H9 (cell line): ENCODE measurements at regions not wholly inside any gene's neighbourhood (a gene's known extent, or its start where the extent isn't known, plus 50 kb on each side); places are given as distances from the start of the nearest gene placed in this dataset.
A peak's percentile ranks its signal among the peaks of the same experiment; 100 is the strongest.

Experiments
- DNase-seq: peaks from one replicate; pipeline ENCODE4 v3.0.0-alpha.2; 2017
- H2AFZ ChIP-seq: one replicate; pipeline ENCODE4 v1.6.1; 2013; ENCODE audit warnings: mild to moderate bottlenecking, low read length, control low read depth, moderate library complexity
- H2AK5ac ChIP-seq: 2 replicates; pipeline ENCODE4 v1.6.1; 2013; ENCODE audit warnings: low read length, control low read depth, mixed read lengths; ENCODE audit not compliant: insufficient read length
- H2BK120ac ChIP-seq: one replicate; pipeline ENCODE4 v1.6.1; 2013; ENCODE audit warnings: low read depth, mild to moderate bottlenecking, low read length, control low read depth, inconsistent platforms; ENCODE audit not compliant: poor library complexity, severe bottlenecking
- H2BK12ac ChIP-seq: 2 replicates; pipeline ENCODE4 v1.6.1; 2013; ENCODE audit warnings: low read length, control low read depth, mixed read lengths, low read depth; ENCODE audit not compliant: insufficient read length
- H2BK15ac ChIP-seq: 2 replicates; pipeline ENCODE4 v1.6.1; 2013; ENCODE audit warnings: low read depth, low read length, control low read depth
- H2BK20ac ChIP-seq: one replicate; pipeline ENCODE4 v1.6.1; 2013; ENCODE audit warnings: low read depth, mild to moderate bottlenecking, low read length, control low read depth, inconsistent platforms; ENCODE audit not compliant: poor library complexity, severe bottlenecking
- H2BK5ac ChIP-seq: 2 replicates; pipeline ENCODE4 v1.6.1; 2013; ENCODE audit warnings: low read length, control low read depth, mixed read lengths; ENCODE audit not compliant: insufficient read length
- H3K14ac ChIP-seq: 2 replicates; pipeline ENCODE4 v1.6.1; 2013; ENCODE audit warnings: low read length, control low read depth; ENCODE audit not compliant: insufficient read depth
- H3K18ac ChIP-seq: 2 replicates; pipeline ENCODE4 v1.6.1; 2013; ENCODE audit warnings: low read depth, mild to moderate bottlenecking, mixed read lengths, low read length, control low read depth; ENCODE audit not compliant: insufficient read length
- H3K23ac ChIP-seq: 2 replicates; pipeline ENCODE4 v1.6.1; 2013; ENCODE audit warnings: low read length, control low read depth, mixed read lengths, low read depth; ENCODE audit not compliant: insufficient read length
- H3K23me2 ChIP-seq: 2 replicates; pipeline ENCODE4 v1.6.1; 2013; ENCODE audit warnings: low read depth, mild to moderate bottlenecking, mixed read lengths, low read length, control low read depth; ENCODE audit not compliant: insufficient read length, poor library complexity, severe bottlenecking
- H3K27ac ChIP-seq: 2 replicates; pipeline ENCODE4 v1.5.1; 2013; ENCODE audit warnings: low read length, control low read depth, mixed read lengths, low read depth; ENCODE audit not compliant: insufficient read length
- H3K27me3 ChIP-seq: 2 replicates; pipeline ENCODE4 v1.6.1; 2013; ENCODE audit warnings: low read length, control low read depth, inconsistent platforms; ENCODE audit not compliant: insufficient read depth
- H3K4ac ChIP-seq: 2 replicates; pipeline ENCODE4 v1.6.1; 2013; ENCODE audit warnings: low read depth, mild to moderate bottlenecking, control low read depth, inconsistent platforms, low read length, moderate library complexity
- H3K4me1 ChIP-seq: 2 replicates; pipeline ENCODE4 v1.6.1; 2013; ENCODE audit warnings: low read length, control low read depth, inconsistent platforms; ENCODE audit not compliant: insufficient read depth
- H3K4me2 ChIP-seq: 2 replicates; pipeline ENCODE4 v1.6.1; 2013; ENCODE audit warnings: low read length, control low read depth, mixed read lengths; ENCODE audit not compliant: insufficient read length, insufficient read depth
- H3K56ac ChIP-seq: 2 replicates; pipeline ENCODE4 v1.6.1; 2013; ENCODE audit warnings: low read depth, mild to moderate bottlenecking, mixed read lengths, low read length, control low read depth; ENCODE audit not compliant: insufficient read length
- H3K79me1 ChIP-seq: 2 replicates; pipeline ENCODE4 v1.6.1; 2013; ENCODE audit warnings: low read depth, mild to moderate bottlenecking, moderate library complexity, low read length, control low read depth, inconsistent platforms; ENCODE audit not compliant: insufficient read depth, poor library complexity, severe bottlenecking
- H3K79me2 ChIP-seq: 2 replicates; pipeline ENCODE4 v1.6.1; 2013; ENCODE audit warnings: low read length, control low read depth, inconsistent platforms; ENCODE audit not compliant: insufficient read depth
- H3K9ac ChIP-seq: 2 replicates; pipeline ENCODE4 v1.6.1; 2013; ENCODE audit warnings: low read length, control low read depth, mixed read lengths; ENCODE audit not compliant: insufficient read length; ENCODE audit errors: extremely low read depth
- H3K9me3 ChIP-seq: one replicate; pipeline ENCODE4 v1.6.1; 2013; ENCODE audit warnings: low read depth, low read length, inconsistent platforms; ENCODE audit not compliant: control insufficient read depth
- H3T11ph ChIP-seq: one replicate; pipeline ENCODE4 v1.6.1; 2013; ENCODE audit warnings: mild to moderate bottlenecking, low read length, control low read depth, inconsistent platforms
- H4K20me1 ChIP-seq: one replicate; pipeline ENCODE4 v1.6.1; 2013; ENCODE audit not compliant: control insufficient read depth, insufficient read length, insufficient read depth
- H4K5ac ChIP-seq: 2 replicates; pipeline ENCODE4 v1.6.1; 2013; ENCODE audit warnings: low read depth, mild to moderate bottlenecking, mixed read lengths, low read length, control low read depth; ENCODE audit not compliant: insufficient read length
- H4K8ac ChIP-seq: replicated peaks from 2 replicates; pipeline ENCODE4 v1.6.1; 2013; ENCODE audit warnings: low read length, control low read depth, mixed read lengths, low read depth; ENCODE audit not compliant: insufficient read length
- H4K91ac ChIP-seq: 2 replicates; pipeline ENCODE4 v1.6.1; 2013; ENCODE audit warnings: low read depth, mild to moderate bottlenecking, moderate library complexity, mixed read lengths, low read length, control low read depth; ENCODE audit not compliant: insufficient read length
- H3K27ac Mint-ChIP-seq, 3 experiments: 2 replicates in 2 of 3; 3 replicates in 1 of 3; pipeline ENCODE4 v1.8.0; 2020 to 2021; ENCODE audit warnings: mixed read lengths in 3 of 3, mild to moderate bottlenecking in 1 of 3, moderate library complexity in 1 of 3
- H3K27me3 Mint-ChIP-seq: 2 replicates; pipeline ENCODE4 v1.8.0; 2021; ENCODE audit warnings: low read depth, mild to moderate bottlenecking, moderate library complexity, mixed read lengths
- H3K36me3 Mint-ChIP-seq, 3 experiments: 2 replicates in 2 of 3; 3 replicates in 1 of 3; pipeline ENCODE4 v1.8.0; 2020 to 2021; ENCODE audit warnings: low read depth in 3 of 3, mixed read lengths in 3 of 3; ENCODE audit not compliant: insufficient read depth in 1 of 3
- H3K4me1 Mint-ChIP-seq, 2 experiments: 2 replicates each; pipeline ENCODE4 v1.8.0; 2020; ENCODE audit warnings: mixed read lengths in 2 of 2
- H3K4me3 Mint-ChIP-seq, 2 experiments: 2 replicates in 1 of 2; 3 replicates in 1 of 2; pipeline ENCODE4 v1.8.0; 2020 to 2021; ENCODE audit warnings: mild to moderate bottlenecking in 2 of 2, mixed read lengths in 2 of 2, moderate library complexity in 1 of 2
- H3K9me3 Mint-ChIP-seq, 2 experiments: 2 replicates in 1 of 2; 3 replicates in 1 of 2; pipeline ENCODE4 v1.8.0; 2020; ENCODE audit warnings: mild to moderate bottlenecking in 2 of 2, mixed read lengths in 2 of 2, moderate library complexity in 1 of 2
- CTCF ChIP-seq: fragments of 200-600 bp; sonication (generic); conservative IDR thresholded peaks from 3 replicates; pipeline ENCODE4 v1.8.0; 2021; ENCODE audit warnings: antibody characterized with exemption, mild to moderate bottlenecking
- whole genome bisulfite sequencing: extraction: QIAGEN DNeasy Blood & Tissue Kit; methylation state at CpG from one replicate; pipeline ENCODE4 v1.1.7; 2013; ENCODE audit warnings: missing lambda C conversion rate, low lambda C conversion rate, mixed read lengths; ENCODE audit not compliant: insufficient read length; ENCODE audit errors: extremely low coverage; 5-methylcytosine and 5-hydroxymethylcytosine counted together

- no peak overlapping the region for H3K27ac ChIP-seq
- no peak overlapping the region for H2BK5ac ChIP-seq
- no peak overlapping the region for H3K18ac ChIP-seq
- H4K20me1 ChIP-seq = no peaks in the 10 kb centered on the region
- H4K91ac ChIP-seq = no peak overlapping the region
- H3K4me2 ChIP-seq = no peak overlapping the region
- Mint-ChIP-seq H3K27me3 (no peaks in the 10 kb centered on the region), H3K4me1 (peaks cover 36 to 40% of the 10 kb centered on the region in 2 experiments), H3K9me3 (no peaks in the 10 kb centered on the region), H3K36me3 (no peaks in the 10 kb centered on the region), H3K27ac (peak overlapping the region in 1 of 3 experiments; percentile 93; a peak in 2 of 7 replicates), H3K4me3 (no peak overlapping the region)
- H2AFZ ChIP-seq = no peak overlapping the region
- no peak overlapping the region for H2AK5ac ChIP-seq
- H3K79me2 ChIP-seq = no peaks in the 10 kb centered on the region
- H3K9ac ChIP-seq = no peak overlapping the region
- H3K4ac ChIP-seq = no peak overlapping the region
- no peak overlapping the region for H2BK12ac ChIP-seq
- no peak overlapping the region for H3K14ac ChIP-seq
- WGBS = no CpG with 5 or more reads among the region's 3 CpGs
- no peaks in the 10 kb centered on the region for H3K27me3 ChIP-seq
- no peaks in the 10 kb centered on the region for H3K79me1 ChIP-seq
- H4K5ac ChIP-seq = no peak overlapping the region
- DNase-seq = no peak
- no peak overlapping the region for H3T11ph ChIP-seq
- H3K56ac ChIP-seq = no peak overlapping the region
- H4K8ac ChIP-seq = no peak overlapping the region
- H2BK15ac ChIP-seq = no peak overlapping the region
- TF ChIP-seq CTCF = no peak
- no peaks in the 10 kb centered on the region for H3K9me3 ChIP-seq
- no peaks in the 10 kb centered on the region for H3K23me2 ChIP-seq
- no peak overlapping the region for H2BK20ac ChIP-seq
- no peak overlapping the region for H3K23ac ChIP-seq
- H3K4me1 ChIP-seq = peaks cover 6% of the 10 kb centered on the region; the same call in 1 of the 2 replicates
- no peak overlapping the region for H2BK120ac ChIP-seq
Measured at GRCh38 chr18:38963943-38964660, 1398.5 kb upstream of the CELF4 start.
